HG03196 (cell line): ENCODE measurements at regions not wholly inside any gene's neighbourhood (a gene's known extent, or its start where the extent isn't known, plus 50 kb on each side); places are given as distances from the start of the nearest gene placed in this dataset.

Experiments
- ATAC-seq: cut with Tn5 transposase; IDR thresholded peaks from one replicate; pipeline ENCODE4 v1.9.1; 2021; ENCODE audit not compliant: unreplicated experiment

DNA sequence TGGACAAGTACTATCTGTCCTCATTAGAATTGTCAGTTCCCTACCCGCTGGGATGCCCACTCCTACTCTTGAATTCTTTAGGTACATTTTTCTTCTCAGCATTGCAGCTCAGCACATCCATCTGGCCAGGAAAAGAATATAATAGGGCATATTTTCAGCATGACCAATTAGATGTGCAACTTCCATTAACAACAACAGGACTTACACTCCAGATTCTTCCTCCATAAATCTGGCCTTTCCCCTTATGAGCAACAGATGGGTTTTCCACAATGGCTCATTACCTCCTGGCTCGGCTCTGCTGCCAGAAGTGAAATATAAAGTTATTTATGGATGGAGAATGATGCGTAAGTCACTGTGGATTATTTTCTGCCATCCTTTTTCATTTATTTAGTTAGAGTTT lies 443.8 kb upstream of the TGFBR2 start:
- no peak for ATAC-seq

DNA sequence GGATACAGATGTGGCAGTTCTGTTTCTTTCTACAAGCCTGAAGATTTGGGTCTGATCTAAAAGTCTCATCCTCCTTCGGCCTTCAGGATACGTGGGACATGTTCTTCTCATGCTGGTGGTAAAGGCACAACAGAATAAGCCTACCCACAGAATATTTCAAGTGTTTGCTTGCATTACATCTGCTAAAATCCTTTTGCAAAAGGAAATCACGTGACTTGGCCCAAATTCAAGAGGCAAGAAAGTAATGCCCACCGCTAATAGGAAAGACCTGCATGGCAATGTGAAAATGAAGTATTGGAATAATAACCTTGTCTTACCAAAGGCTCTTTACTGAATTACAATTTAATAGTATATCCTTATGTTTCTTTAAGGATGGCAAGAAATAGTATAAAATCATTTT lies 439.9 kb upstream of the TGFBR2 start:
- ATAC-seq = no peak

DNA sequence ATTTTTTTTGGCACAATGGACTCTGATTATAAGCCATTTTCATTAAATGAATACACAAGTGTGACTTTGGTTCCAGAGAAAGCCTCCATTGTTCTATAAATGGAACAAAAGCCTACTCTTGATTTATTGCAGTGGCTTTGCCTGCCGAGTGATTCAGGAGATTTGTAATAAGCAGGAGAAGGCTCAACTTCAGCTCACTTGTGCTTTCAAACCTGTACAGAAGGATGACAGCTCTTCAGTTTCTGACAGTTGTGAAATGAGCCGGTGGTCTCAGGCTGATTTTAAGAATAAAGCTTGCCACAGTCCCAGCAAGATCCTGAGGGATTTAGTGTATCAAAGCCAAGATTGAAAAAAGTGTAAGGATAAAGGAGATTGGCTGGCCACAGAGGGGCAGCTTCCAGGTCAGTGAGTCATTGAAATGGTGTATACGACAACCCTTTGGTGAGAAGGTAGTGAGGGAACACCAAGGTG lies 438.8 kb upstream of the TGFBR2 start:
- ATAC-seq = no peak

DNA sequence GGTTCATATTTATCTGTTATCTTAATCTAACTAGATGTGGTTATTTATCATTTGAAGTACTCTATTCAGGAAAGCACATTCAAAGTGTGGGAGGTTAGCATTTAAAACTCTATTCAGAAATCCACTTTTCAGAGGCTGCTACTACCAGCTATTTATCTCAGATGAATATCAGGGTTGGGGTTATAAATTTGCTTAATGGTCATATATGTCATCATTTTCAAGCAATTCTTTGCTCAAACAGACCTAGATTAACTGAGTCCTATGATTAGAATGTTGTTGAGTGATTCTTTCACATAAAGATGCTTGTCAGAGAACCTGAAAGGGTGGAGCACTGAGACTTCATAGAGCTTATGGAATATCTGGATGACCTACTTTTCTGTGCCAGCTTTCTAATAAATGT lies 436.9 kb upstream of the TGFBR2 start:
- no peak for ATAC-seq

DNA sequence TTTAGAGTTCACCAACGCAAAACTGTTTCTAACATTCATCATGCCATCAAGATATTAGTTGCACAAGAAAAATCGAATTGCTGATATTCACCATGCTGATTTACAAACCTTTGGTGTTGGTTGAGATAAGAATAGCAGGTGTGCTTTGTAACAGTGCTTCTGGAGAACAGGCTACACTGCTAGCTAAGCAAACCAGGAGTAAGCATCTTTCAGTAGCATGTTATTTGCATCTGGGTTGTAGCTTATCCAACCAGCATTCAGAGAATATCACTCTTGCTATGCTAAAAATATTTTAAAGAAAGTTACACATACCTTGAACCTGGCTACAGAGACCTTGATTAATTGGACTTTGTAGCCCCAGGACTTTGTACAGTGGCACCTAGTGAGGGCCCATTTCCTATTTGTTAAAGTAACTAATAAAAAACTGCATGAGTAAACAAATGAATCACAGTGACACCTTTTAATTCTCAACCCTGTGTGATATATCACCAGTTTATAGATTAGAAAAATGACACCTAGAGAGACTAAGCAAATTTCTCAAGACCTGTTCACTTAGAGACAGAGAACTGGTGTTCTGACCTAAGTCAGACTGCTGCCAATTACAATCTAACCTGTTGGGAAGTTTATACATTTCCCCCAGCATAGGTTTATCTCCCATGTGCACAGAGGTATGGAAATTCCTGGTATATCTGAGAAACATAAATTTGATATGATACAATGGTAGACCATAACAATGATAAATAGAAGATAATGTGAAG lies 435.5 kb upstream of the TGFBR2 start:
- no peak for ATAC-seq

DNA sequence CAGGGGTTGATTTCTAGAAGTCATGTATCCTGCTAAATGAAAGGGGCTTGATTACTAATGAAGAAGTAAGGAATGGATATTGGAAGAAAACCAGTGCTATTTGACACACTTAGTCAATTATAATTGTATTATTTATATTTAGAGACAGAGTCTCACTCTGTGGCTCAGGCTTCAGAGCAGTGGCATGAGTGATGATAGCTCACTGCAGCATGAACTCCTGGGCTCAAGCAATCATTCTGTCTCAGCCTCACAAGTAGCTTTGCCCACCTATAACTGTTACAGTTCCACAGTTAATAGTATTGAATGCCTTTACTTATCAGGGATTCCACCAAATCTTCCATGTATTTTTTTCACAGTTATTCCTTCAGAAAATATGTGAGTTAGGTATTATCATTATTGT lies 432.0 kb upstream of the TGFBR2 start:
- no peak for ATAC-seq

DNA sequence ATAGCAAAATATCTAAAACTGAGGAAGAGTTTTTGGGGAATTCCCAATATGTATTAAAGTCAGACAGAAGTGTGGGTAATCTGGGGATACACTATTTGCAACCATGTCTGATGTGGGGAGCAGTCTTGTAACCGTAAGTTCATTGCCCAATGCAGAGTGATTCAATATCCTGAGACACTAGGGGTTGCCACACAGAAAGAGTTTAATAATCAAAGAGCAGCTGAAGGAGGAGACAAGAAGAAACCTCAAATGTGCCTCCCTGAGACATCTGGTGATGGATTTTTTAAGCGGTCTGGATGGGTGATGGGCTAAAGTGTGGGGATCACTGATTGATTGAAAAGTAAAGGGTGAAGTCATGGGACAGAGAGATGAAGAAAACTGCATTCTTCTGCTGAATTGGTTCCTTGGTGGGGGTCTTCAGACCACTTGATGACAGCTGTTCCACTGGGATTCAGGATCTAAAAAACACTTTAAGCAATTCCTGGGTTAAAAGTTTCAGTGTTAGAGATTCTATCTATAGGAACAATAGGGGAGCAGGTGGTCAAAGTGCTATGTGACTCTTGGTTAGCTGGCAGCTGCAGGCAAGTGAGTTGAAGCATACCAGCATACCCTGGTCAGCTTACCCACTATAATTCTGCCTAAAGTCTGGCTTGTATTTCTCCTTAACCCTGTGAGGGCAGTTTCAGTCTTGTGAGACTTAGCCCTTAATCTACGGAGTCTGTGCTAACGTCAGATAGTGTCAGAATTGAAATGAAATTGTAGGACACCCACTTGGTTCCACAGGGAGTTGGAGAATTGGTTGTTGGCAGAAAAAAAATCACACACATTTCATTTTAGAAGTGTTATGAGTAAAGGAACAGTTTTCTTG lies 425.9 kb upstream of the TGFBR2 start:
- no peak for ATAC-seq

DNA sequence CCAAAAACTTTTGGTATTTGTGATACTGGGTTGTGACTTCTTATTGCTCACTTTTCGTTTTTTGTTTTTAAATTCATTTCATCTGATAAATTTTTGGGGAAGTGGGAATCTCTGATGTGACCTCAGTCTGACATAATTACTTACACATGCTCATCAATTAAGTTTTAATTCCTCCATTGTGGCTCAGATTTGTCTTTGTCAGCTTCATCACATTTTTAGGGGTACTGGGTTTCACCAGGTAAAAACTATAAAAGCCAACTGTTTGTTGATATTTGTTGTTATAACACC lies 425.3 kb upstream of the TGFBR2 start:
- no peak for ATAC-seq

GRCh38 chr3:30181581-30181980 lies 424.8 kb upstream of the TGFBR2 start:
- no peak for ATAC-seq

GRCh38 chr3:30183421-30183820 lies 423.0 kb upstream of the TGFBR2 start:
- ATAC-seq = no peak

- ATAC-seq = no peak
Measured at GRCh38 chr3:30184091-30184810, 422.1 kb upstream of the TGFBR2 start.

- ATAC-seq = no peak
Measured at GRCh38 chr3:30185872-30186271, 420.5 kb upstream of the TGFBR2 start.

DNA sequence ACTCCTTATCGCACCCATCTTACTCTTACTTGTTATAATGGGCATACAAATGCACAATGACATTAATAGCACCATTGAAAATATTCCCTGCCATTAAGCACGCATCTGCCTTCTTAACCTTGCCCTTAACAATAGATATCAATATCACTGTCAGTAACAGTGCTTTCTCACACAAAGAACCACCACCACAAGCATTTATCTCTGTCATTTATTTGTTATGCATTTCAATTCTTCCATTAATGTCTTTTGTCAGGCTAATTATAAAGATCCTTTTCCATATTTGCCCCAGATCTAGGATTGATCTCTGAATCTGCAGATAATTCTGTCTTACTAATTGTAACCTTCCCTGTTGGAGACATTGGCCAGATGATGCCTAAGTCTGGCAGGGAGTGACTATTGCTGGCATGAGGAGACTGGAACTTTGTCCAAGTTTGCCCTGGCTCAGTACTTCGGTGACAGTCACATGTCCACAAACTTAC lies 419.6 kb upstream of the TGFBR2 start:
- no peak for ATAC-seq

- ATAC-seq = no peak
Measured at GRCh38 chr3:30187366-30187765, 419.0 kb upstream of the TGFBR2 start.

- ATAC-seq = no peak
Measured at GRCh38 chr3:30188713-30189112, 417.7 kb upstream of the TGFBR2 start.

DNA sequence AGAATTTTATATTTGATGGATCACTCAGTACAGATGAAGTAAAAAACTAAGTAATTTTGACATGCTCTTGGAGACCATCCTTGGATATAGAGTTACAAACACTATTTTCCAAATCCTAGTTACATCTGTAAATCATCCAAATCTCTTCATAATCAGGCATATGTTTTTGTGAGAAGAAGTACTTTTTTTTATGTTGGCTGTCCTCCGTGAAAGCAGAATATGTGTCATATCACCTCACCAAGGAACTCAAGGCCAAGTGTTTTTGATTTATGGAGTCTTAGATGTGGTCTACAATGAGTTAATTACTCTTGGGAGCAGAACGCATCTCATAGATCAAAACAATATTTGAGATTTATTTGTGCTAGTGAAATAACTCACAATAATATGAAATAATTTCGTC lies 416.5 kb upstream of the TGFBR2 start:
- ATAC-seq = no peak

GRCh38 chr3:30193625-30194044 lies 412.8 kb upstream of the TGFBR2 start:
- no peak for ATAC-seq

DNA sequence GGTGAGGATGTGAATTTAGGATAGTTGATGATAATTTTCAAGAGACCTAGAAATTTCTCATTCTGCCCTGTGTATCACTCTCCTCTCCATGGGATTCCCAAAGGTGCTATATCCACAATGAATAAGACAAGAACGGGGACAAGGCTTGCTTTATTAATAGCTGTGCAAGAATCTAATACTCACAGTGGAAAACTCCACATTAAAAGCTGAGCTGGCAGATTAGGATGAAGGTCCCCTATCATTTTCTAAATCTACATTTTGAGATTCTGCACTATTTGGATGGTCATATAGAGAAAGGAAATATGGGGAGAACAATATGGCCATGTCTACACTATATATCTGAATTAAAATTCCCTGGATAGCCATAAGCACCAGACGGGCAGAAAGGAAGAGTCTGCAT lies 411.0 kb upstream of the TGFBR2 start:
- no peak for ATAC-seq

DNA sequence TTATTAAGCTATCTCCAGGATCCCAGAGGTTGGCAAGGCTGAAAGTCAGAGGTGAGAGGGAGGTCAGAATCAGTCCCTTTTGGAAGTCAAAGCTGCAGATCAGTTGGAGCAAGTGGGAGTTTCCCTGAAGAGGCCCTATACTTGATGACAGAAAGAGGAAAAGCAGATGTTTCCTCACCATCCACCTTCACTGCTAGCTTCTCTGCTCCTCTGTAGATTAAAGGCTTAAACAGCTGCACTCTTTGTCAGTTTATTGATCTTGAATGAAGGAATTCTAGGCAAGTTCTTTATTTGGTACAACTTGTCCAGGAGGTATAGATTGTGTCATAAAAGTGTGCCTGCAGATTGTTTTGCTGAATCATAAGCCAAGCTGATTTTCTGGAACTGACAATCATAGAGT lies 408.2 kb upstream of the TGFBR2 start:
- no peak for ATAC-seq

DNA sequence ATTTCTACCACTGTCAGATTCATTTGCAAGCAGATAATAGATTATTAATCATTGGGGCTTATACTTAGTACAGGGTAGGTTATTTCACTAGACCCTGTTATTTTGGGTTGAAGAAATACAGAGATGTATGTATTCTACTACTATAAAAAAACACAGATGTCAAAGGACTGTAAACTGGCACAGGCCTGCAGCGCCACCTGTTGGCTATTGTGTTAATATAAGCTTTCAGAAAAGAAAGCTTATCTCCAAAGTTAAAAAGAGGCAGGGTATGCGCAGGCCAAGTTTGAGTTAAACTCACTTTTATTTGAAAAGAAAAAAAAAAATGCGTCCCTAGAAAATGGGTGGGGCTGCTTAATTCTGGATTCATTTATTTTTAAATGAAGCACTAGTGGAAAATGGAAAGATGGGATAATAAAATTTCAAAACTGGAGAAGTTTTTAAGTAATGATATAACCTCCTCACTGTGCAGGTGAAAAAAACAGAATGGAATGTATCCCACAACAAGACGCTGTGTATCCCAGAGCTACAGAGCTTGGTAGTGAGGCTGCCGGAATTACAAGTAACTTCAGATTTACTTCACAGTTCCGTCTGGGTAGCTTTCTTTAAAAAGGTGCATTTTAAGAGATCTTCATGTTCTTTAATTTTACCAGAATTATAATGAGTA lies 407.2 kb upstream of the TGFBR2 start:
- ATAC-seq = no peak

- no peak for ATAC-seq
Measured at GRCh38 chr3:30199855-30200254, 406.5 kb upstream of the TGFBR2 start.
